Osteoblast (primary cell): ENCODE measurements at regions not wholly inside any gene's neighbourhood (a gene's known extent, or its start where the extent isn't known, plus 50 kb on each side); places are given as distances from the start of the nearest gene placed in this dataset.

Experiments
- DNase-seq: peaks from one replicate; pipeline ENCODE4 v3.0.0; 2011; ENCODE audit warnings: low spot score, mixed read lengths; ENCODE audit not compliant: insufficient read length; ENCODE audit errors: missing footprints
- H2AFZ ChIP-seq: 2 replicates; pipeline ENCODE4 v1.6.0; 2011; ENCODE audit warnings: mild to moderate bottlenecking, low read length
- H3K27ac ChIP-seq: 2 replicates; pipeline ENCODE4 v1.5.1; 2011; ENCODE audit warnings: mild to moderate bottlenecking, low read depth, low read length, moderate library complexity
- H3K27me3 ChIP-seq: 2 replicates; pipeline ENCODE4 v1.6.0; 2012; ENCODE audit warnings: mild to moderate bottlenecking, control low read depth, inconsistent platforms, low read length, moderate library complexity; ENCODE audit not compliant: insufficient read depth
- H3K36me3 ChIP-seq: 2 replicates; pipeline ENCODE4 v1.5.1; 2011; ENCODE audit warnings: mild to moderate bottlenecking, low read length, control low read depth, moderate library complexity; ENCODE audit not compliant: insufficient read depth
- H3K4me1 ChIP-seq: 2 replicates; pipeline ENCODE4 v1.5.1; 2011; ENCODE audit warnings: mild to moderate bottlenecking, low read length, control low read depth, moderate library complexity; ENCODE audit not compliant: insufficient read depth
- H3K4me2 ChIP-seq: 2 replicates; pipeline ENCODE4 v1.6.0; 2011; ENCODE audit warnings: mild to moderate bottlenecking, low read length; ENCODE audit not compliant: insufficient read depth
- H3K4me3 ChIP-seq: fragments of 200-600 bp; sonication (generic); 3 replicates; pipeline ENCODE4 v1.5.1; 2012; ENCODE audit warnings: mild to moderate bottlenecking, low read length, inconsistent platforms; ENCODE audit not compliant: insufficient read depth
- H3K79me2 ChIP-seq: 2 replicates; pipeline ENCODE4 v1.6.0; 2012; ENCODE audit warnings: mild to moderate bottlenecking, low read length, control low read depth, inconsistent platforms; ENCODE audit not compliant: insufficient read depth
- H3K9me3 ChIP-seq: 2 replicates; pipeline ENCODE4 v1.5.1; 2011; ENCODE audit warnings: low read depth, low read length, control low read depth
- H4K20me1 ChIP-seq: 2 replicates; pipeline ENCODE4 v1.6.0; 2012; ENCODE audit warnings: mild to moderate bottlenecking, low read length, control low read depth; ENCODE audit not compliant: insufficient read depth
- TF ChIP-seq, protein P1 (sequence below): IDR thresholded peaks from 2 replicates; pipeline ENCODE4 v1.5.1; 2011; ENCODE audit warnings: mild to moderate bottlenecking, low read depth, low read length, moderate library complexity; ENCODE audit errors: extremely low read depth

DNA sequence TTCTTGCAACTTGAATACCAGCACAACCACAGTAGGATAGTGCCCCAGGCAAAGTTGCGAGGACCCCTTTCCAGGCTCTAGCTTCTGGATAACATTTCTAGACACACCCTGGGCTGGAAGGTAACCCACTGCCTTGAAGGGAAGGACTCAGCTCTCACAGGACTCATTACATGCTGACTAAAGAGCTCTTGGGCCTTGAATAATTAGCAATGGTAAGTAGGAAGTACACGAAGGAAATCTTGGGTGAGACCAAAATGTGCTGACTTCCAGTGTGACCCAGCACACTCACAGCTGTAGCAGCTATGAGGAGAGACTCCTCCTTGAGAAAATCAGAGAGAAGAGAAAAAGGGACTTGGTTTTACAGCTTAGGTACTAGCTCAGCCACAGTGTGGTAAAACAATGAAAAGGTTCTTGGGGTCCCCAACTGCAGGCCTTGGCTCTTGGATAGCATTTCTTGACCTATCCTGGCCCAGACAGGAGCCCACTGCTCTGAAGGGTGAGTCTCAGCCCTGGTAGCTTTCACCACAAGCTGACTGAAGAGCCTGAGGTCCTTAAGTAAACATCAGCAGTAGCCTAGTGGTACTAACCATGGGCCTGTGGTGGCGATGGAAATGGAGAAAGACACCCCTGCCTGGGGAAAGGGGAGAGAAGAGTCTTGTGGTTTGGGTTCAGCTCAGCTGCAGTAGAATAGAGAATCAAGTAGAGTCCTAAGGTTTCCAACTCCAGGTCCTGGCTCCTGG is 621.7 kb downstream of the SEMA5A start:
- Histone ChIP-seq H3K4me3 (no peak overlapping the region), H3K36me3 (no peaks in the 10 kb centered on the region), H2AFZ (peak overlapping the region; percentile 65), H3K27ac (no peak overlapping the region), H3K4me2 (no peak overlapping the region), H4K20me1 (no peaks in the 10 kb centered on the region), H3K9me3 (no peaks in the 10 kb centered on the region), H3K27me3 (no peaks in the 10 kb centered on the region), H3K79me2 (no peaks in the 10 kb centered on the region), H3K4me1 (no peaks in the 10 kb centered on the region)
- no peak for DNase-seq
- TF ChIP-seq, protein P1, sequence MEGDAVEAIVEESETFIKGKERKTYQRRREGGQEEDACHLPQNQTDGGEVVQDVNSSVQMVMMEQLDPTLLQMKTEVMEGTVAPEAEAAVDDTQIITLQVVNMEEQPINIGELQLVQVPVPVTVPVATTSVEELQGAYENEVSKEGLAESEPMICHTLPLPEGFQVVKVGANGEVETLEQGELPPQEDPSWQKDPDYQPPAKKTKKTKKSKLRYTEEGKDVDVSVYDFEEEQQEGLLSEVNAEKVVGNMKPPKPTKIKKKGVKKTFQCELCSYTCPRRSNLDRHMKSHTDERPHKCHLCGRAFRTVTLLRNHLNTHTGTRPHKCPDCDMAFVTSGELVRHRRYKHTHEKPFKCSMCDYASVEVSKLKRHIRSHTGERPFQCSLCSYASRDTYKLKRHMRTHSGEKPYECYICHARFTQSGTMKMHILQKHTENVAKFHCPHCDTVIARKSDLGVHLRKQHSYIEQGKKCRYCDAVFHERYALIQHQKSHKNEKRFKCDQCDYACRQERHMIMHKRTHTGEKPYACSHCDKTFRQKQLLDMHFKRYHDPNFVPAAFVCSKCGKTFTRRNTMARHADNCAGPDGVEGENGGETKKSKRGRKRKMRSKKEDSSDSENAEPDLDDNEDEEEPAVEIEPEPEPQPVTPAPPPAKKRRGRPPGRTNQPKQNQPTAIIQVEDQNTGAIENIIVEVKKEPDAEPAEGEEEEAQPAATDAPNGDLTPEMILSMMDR, result no peak

DNA sequence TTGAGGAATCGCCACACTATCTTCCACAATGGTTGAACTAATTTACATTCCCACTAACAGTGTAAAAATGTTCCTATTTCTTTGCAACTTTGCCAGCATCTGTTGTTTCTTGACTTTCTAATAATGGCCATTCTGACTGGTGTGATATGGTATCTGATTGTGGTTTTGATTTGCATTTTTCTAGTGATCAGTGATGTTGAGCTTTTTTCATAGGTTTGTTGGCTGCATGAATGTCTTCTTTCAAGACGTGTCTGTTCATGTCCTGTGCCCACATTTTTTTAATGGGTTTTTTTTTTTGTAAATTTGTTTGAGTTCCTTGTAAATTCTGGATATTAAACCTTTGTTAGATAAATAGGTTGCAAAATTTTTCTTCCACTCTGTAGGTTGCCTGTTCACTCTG is 615.9 kb downstream of the SEMA5A start:
- Histone ChIP-seq H3K9me3 (no peaks in the 10 kb centered on the region), H3K79me2 (no peaks in the 10 kb centered on the region), H3K27me3 (no peaks in the 10 kb centered on the region), H3K36me3 (no peaks in the 10 kb centered on the region), H3K4me1 (no peaks in the 10 kb centered on the region), H2AFZ (no peak overlapping the region), H4K20me1 (no peaks in the 10 kb centered on the region), H3K4me3 (no peak overlapping the region), H3K4me2 (no peak overlapping the region), H3K27ac (no peak overlapping the region)
- DNase-seq, result no peak
- TF ChIP-seq, protein P1, result no peak

- Histone ChIP-seq H3K79me2 (no peaks in the 10 kb centered on the region), H3K9me3 (no peaks in the 10 kb centered on the region), H3K36me3 (no peaks in the 10 kb centered on the region), H3K4me3 (no peak overlapping the region), H2AFZ (no peak overlapping the region), H3K27me3 (no peaks in the 10 kb centered on the region), H3K27ac (no peak overlapping the region), H3K4me1 (no peaks in the 10 kb centered on the region), H4K20me1 (no peaks in the 10 kb centered on the region), H3K4me2 (no peak overlapping the region)
- TF ChIP-seq, protein P1, result no peak
- DNase-seq, result peak; percentile 49
Measured at GRCh38 chr5:8934455-8934854, 611.4 kb downstream of the SEMA5A start.

DNA sequence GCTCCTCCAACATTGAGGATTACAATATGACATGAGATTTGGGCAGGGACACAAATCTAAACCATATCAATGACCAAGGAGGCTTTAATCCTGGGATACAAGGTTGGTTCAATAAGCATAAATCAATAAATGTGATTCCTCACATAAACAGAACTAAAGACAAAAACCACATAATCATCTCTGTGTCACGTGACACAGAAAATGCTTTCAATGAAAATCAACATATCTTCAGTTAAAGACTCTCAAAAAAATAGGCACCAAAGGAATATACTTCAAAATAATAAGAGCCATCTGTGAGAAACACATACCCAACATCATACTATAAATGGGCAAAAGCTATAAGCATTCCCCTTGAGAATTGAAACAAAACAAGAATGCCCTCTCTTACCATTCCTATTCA is 604.9 kb downstream of the SEMA5A start:
- Histone ChIP-seq H3K4me3 (no peak overlapping the region), H3K27ac (no peak overlapping the region), H3K4me2 (no peak overlapping the region), H3K36me3 (no peaks in the 10 kb centered on the region), H3K9me3 (no peaks in the 10 kb centered on the region), H2AFZ (no peak overlapping the region), H3K79me2 (no peaks in the 10 kb centered on the region), H4K20me1 (no peaks in the 10 kb centered on the region), H3K4me1 (peaks cover 11% of the 10 kb centered on the region), H3K27me3 (no peaks in the 10 kb centered on the region)
- DNase-seq, result no peak
- TF ChIP-seq, protein P1, result no peak
